Left ventricle myocardium inferior (tissue), 1 donor: ENCODE measurements at regions not wholly inside any gene's neighbourhood (a gene's known extent, or its start where the extent isn't known, plus 50 kb on each side); places are given as distances from the start of the nearest gene placed in this dataset.

ENCODE experiments used
- DNase-seq: peaks from one replicate; pipeline ENCODE4 v3.0.0-alpha.2; 2020
- H3K27ac ChIP-seq: fragments of 200-600 bp; replicated peaks from 2 replicates; pipeline ENCODE4 v1.8.0; 2021
- H3K27me3 ChIP-seq: fragments of 200-600 bp; 2 replicates; pipeline ENCODE4 v1.8.0; 2021; ENCODE audit warnings: low read depth
- H3K36me3 ChIP-seq: fragments of 200-600 bp; 2 replicates; pipeline ENCODE4 v1.8.0; 2021
- H3K4me1 ChIP-seq: fragments of 200-600 bp; 2 replicates; pipeline ENCODE4 v1.8.0; 2021
- H3K4me3 ChIP-seq: fragments of 200-600 bp; 2 replicates; pipeline ENCODE4 v1.8.0; 2021; ENCODE audit warnings: mild to moderate bottlenecking, moderate library complexity
- H3K9me3 ChIP-seq: fragments of 200-600 bp; replicated peaks from 2 replicates; pipeline ENCODE4 v1.8.0; 2021
- intact Hi-C: fragments of 100-400 bp; cut with micrococcal nuclease; formaldehyde crosslinking; loops from one replicate; pipeline ENCODE4 v1.11.0; 2022
- TF ChIP-seq, protein P1 (sequence below): fragments of 200-600 bp; IDR thresholded peaks from 2 replicates; pipeline ENCODE4 v1.8.0; 2021; ENCODE audit warnings: antibody characterized with exemption, mild to moderate bottlenecking, borderline replicate concordance
- donor health status: DM: no; HTN: yes; CAD: no; lungs with severe emphysema.

DNA sequence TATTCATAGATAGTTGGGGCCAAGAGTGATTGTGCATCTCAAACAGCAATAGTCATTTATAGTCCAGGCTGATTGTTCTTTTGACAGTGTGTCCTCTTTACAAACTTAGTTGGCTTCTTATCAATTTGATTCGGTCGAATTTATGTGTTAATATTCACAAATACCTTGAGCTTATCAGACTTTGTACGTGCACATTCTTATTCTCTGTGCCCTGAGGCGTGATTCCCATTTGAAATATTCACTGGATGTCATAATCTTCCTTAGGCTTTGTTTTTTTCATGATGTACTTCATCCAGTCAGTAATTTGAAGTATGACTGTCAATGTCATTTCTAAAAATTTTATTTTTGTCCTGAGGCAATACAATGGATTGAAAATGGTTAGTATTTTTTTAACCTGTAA lies 263.5 kb upstream of the PCDH7 start:
- H3K4me1 ChIP-seq: no peaks in the 10 kb centered on the region
- TF ChIP-seq, protein P1, sequence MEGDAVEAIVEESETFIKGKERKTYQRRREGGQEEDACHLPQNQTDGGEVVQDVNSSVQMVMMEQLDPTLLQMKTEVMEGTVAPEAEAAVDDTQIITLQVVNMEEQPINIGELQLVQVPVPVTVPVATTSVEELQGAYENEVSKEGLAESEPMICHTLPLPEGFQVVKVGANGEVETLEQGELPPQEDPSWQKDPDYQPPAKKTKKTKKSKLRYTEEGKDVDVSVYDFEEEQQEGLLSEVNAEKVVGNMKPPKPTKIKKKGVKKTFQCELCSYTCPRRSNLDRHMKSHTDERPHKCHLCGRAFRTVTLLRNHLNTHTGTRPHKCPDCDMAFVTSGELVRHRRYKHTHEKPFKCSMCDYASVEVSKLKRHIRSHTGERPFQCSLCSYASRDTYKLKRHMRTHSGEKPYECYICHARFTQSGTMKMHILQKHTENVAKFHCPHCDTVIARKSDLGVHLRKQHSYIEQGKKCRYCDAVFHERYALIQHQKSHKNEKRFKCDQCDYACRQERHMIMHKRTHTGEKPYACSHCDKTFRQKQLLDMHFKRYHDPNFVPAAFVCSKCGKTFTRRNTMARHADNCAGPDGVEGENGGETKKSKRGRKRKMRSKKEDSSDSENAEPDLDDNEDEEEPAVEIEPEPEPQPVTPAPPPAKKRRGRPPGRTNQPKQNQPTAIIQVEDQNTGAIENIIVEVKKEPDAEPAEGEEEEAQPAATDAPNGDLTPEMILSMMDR: no peak
- H3K27me3 ChIP-seq: no peaks in the 10 kb centered on the region
- H3K27ac ChIP-seq: no peak overlapping the region
- no peaks in the 10 kb centered on the region for H3K36me3 ChIP-seq
- intact Hi-C loops: no loop called here
- peaks cover 6% of the 10 kb centered on the region for H3K9me3 ChIP-seq
- no peak overlapping the region for H3K4me3 ChIP-seq
- DNase-seq: no peak

DNA sequence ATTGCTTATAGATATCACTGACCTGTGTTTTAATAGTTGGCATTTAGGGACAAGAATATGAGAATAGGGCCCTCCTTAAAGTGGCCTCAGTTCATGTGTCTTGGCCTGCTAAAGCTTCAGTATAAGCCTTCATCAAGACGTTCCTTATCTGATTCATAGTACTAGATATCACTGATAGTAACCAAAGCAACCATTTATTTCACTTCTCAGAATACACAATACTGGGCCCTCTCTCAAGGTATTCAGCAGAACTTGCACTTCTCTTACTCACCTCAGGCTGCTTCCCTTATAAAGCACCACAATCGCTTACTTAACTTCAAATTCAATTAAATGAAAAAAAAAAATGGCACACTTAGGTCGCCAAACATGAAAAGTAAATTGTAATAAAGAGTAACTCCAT lies 259.4 kb upstream of the PCDH7 start:
- TF ChIP-seq, protein P1: no peak
- Histone ChIP-seq H3K27ac (no peak overlapping the region), H3K36me3 (no peaks in the 10 kb centered on the region), H3K4me1 (no peaks in the 10 kb centered on the region), H3K4me3 (no peak overlapping the region), H3K9me3 (no peaks in the 10 kb centered on the region), H3K27me3 (no peaks in the 10 kb centered on the region)
- intact Hi-C loops: no loop called here
- DNase-seq: no peak

DNA sequence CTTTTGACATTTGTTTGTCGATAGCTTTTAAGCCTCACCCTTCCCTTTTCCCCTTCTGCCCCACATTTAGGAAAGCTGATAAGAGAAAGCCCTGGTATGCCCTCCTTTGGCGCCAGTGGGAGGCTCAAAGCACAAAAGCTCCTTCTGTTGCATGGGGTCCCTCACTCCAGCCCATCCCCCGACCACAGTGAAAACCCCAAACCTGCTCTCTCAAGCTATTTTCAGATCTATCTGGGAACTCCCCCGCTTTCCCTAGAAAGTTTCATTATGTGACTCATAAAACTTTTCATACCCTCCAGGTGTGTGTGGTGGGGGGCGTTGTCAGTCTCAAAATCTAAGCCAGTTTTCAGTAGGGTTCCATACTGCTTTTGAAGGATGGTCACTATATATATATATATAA lies 259.0 kb upstream of the PCDH7 start:
- intact Hi-C loops: no loop called here
- H3K9me3 ChIP-seq: no peaks in the 10 kb centered on the region
- no peak for DNase-seq

DNA sequence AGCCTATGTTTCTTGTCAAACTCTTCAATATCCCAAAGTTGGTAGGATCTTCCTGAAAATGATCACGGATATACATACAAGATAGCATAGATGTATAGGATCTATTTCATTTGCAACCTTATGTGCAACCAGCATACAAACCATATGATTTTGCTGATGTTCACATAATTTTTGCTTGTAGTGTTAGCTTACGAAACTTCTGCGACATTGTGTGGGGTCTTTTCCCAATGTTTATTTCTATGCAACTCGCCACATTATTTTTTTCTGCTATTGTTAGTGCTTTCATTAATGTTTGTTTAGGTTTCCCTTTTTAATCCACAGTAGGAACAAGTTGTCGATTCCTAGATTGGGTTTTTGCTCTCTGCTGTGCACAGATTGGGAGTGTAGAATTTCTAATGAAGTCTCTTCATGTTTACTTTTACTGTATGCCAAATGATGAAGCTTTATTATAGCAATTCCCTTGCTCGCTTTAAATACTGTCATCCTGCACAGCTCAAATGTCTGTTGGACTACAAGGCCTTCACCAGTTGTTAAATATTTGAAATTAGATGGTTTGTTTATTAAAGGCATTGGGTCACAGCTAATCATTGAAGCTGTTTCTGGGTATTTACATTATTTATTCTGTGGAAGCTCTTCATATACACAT lies 257.6 kb upstream of the PCDH7 start:
- H3K4me1 ChIP-seq: no peaks in the 10 kb centered on the region
- no peaks in the 10 kb centered on the region for H3K9me3 ChIP-seq
- intact Hi-C loops: no loop called here
- H3K27ac ChIP-seq: no peak overlapping the region
- TF ChIP-seq, protein P1: no peak
- H3K4me3 ChIP-seq: no peak overlapping the region
- DNase-seq: no peak
- H3K36me3 ChIP-seq: no peaks in the 10 kb centered on the region
- H3K27me3 ChIP-seq: no peaks in the 10 kb centered on the region

More for the DNA sequence above, 259.0 kb upstream of the PCDH7 start:
- Histone ChIP-seq H3K27ac (no peak overlapping the region), H3K4me3 (no peak overlapping the region), H3K27me3 (no peaks in the 10 kb centered on the region), H3K36me3 (no peaks in the 10 kb centered on the region), H3K4me1 (no peaks in the 10 kb centered on the region)
- TF ChIP-seq, protein P1: no peak

DNA sequence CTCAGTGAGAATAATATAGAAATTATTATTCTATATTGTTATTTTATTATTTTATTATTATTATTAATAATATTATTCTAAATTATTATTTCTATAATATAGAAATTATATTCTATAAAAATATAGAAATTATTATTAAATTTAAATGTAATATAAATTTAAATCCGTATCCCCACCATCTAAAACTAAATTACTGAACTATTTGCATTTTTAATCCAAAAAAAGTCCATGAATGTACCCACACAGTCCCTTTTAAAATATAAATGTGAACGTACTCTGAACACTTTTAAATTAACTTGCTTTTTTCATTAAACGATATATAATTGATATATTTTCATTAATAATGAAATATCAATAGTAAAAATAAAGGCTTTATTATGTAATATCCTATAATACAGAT lies 248.3 kb upstream of the PCDH7 start:
- intact Hi-C loops: no loop called here
- H3K27ac ChIP-seq: no peak overlapping the region
- H3K4me1 ChIP-seq: no peaks in the 10 kb centered on the region

More for the DNA sequence above, 248.3 kb upstream of the PCDH7 start:
- Histone ChIP-seq H3K27me3 (no peaks in the 10 kb centered on the region), H3K4me3 (no peak overlapping the region), H3K36me3 (no peaks in the 10 kb centered on the region), H3K9me3 (no peaks in the 10 kb centered on the region)
- TF ChIP-seq, protein P1: no peak
- no peak for DNase-seq
